KOPT-K1 (cell line): ENCODE measurements at regions not wholly inside any gene's neighbourhood (a gene's known extent, or its start where the extent isn't known, plus 50 kb on each side); places are given as distances from the start of the nearest gene placed in this dataset.

ENCODE experiments used
- H3K27ac ChIP-seq: fragments of 200-600 bp; sonication (generic); 2 replicates; pipeline ENCODE4 v1.5.1; 2016; ENCODE audit warnings: antibody characterized with exemption, mild to moderate bottlenecking, low read depth, low read length; ENCODE audit not compliant: poor library complexity, severe bottlenecking
- H3K36me3 ChIP-seq: fragments of 200-600 bp; sonication (generic); 2 replicates; pipeline ENCODE4 v1.5.1; 2017; ENCODE audit warnings: antibody characterized with exemption, mild to moderate bottlenecking, low read length, moderate library complexity; ENCODE audit not compliant: insufficient read depth
- H3K9me3 ChIP-seq: fragments of 200-600 bp; sonication (generic); 2 replicates; pipeline ENCODE4 v1.5.1; 2017; ENCODE audit warnings: antibody characterized with exemption, low read length, mild to moderate bottlenecking; ENCODE audit not compliant: insufficient read depth, poor library complexity, severe bottlenecking

- Histone ChIP-seq H3K36me3 (no peaks in the 10 kb centered on the region), H3K9me3 (no peaks in the 10 kb centered on the region), H3K27ac (no peak overlapping the region)
These were observed 1943.9 kb upstream of the IGFBP7 start for GRCh38 chr4:59054086-59054485.

- Histone ChIP-seq H3K27ac (no peak overlapping the region), H3K9me3 (no peaks in the 10 kb centered on the region), H3K36me3 (no peaks in the 10 kb centered on the region)
These were observed 1947.6 kb upstream of the IGFBP7 start for GRCh38 chr4:59057804-59058203.

GRCh38 chr4:59058543-59058942 is 1948.4 kb upstream of the IGFBP7 start:
- Histone ChIP-seq H3K36me3 (no peaks in the 10 kb centered on the region), H3K27ac (no peak overlapping the region), H3K9me3 (no peaks in the 10 kb centered on the region)

- no peaks in the 10 kb centered on the region for H3K36me3 ChIP-seq
- no peak overlapping the region for H3K27ac ChIP-seq
- no peaks in the 10 kb centered on the region for H3K9me3 ChIP-seq
These were observed 1950.0 kb upstream of the IGFBP7 start for GRCh38 chr4:59060002-59060846.

GRCh38 chr4:59060895-59061294 is 1950.7 kb upstream of the IGFBP7 start:
- Histone ChIP-seq H3K9me3 (no peaks in the 10 kb centered on the region), H3K36me3 (no peaks in the 10 kb centered on the region), H3K27ac (no peak overlapping the region)

GRCh38 chr4:59063015-59063720 is 1953.0 kb upstream of the IGFBP7 start:
- H3K27ac ChIP-seq: no peak overlapping the region
- H3K9me3 ChIP-seq: no peaks in the 10 kb centered on the region
- H3K36me3 ChIP-seq: no peaks in the 10 kb centered on the region

- Histone ChIP-seq H3K9me3 (no peaks in the 10 kb centered on the region), H3K27ac (no peak overlapping the region), H3K36me3 (no peaks in the 10 kb centered on the region)
These were observed 1958.7 kb upstream of the IGFBP7 start for GRCh38 chr4:59068722-59069418.

GRCh38 chr4:59086410-59086809 is 1976.2 kb upstream of the IGFBP7 start:
- H3K9me3 ChIP-seq: no peaks in the 10 kb centered on the region
- no peak overlapping the region for H3K27ac ChIP-seq
- no peaks in the 10 kb centered on the region for H3K36me3 ChIP-seq

GRCh38 chr4:59091146-59092142 is 1981.3 kb upstream of the IGFBP7 start:
- no peak overlapping the region for H3K27ac ChIP-seq
- H3K36me3 ChIP-seq: no peaks in the 10 kb centered on the region
- no peaks in the 10 kb centered on the region for H3K9me3 ChIP-seq

GRCh38 chr4:59094505-59094904 is 1984.3 kb upstream of the IGFBP7 start:
- H3K9me3 ChIP-seq: no peaks in the 10 kb centered on the region
- H3K27ac ChIP-seq: no peak overlapping the region
- H3K36me3 ChIP-seq: no peaks in the 10 kb centered on the region

GRCh38 chr4:59102311-59102710 is 1992.1 kb upstream of the IGFBP7 start:
- H3K9me3 ChIP-seq: no peaks in the 10 kb centered on the region
- no peak overlapping the region for H3K27ac ChIP-seq
- no peaks in the 10 kb centered on the region for H3K36me3 ChIP-seq

- H3K9me3 ChIP-seq: no peaks in the 10 kb centered on the region
- no peak overlapping the region for H3K27ac ChIP-seq
- H3K36me3 ChIP-seq: no peaks in the 10 kb centered on the region
These were observed 2010.2 kb upstream of the IGFBP7 start for GRCh38 chr4:59120287-59120814.

GRCh38 chr4:59122626-59123025 is 2012.4 kb upstream of the IGFBP7 start:
- H3K9me3 ChIP-seq: no peaks in the 10 kb centered on the region
- H3K27ac ChIP-seq: no peak overlapping the region
- no peaks in the 10 kb centered on the region for H3K36me3 ChIP-seq

- no peaks in the 10 kb centered on the region for H3K9me3 ChIP-seq
- no peak overlapping the region for H3K27ac ChIP-seq
- H3K36me3 ChIP-seq: no peaks in the 10 kb centered on the region
These were observed 2016.0 kb upstream of the IGFBP7 start for GRCh38 chr4:59126159-59126558.
